ENCODE measurements at regions not wholly inside any gene's neighbourhood (a gene's known extent, or its start where the extent isn't known, plus 50 kb on each side); places are given as distances from the start of the nearest gene placed in this dataset.

- Mint-ChIP-seq H3K27ac (ENCODE audit: unreplicated experiment) (no peak overlapping the region), H3K4me1 (ENCODE audit: low read depth, unreplicated experiment) (peaks cover 14% of the 10 kb centered on the region), H3K36me3 (ENCODE audit: unreplicated experiment) (no peaks in the 10 kb centered on the region), H3K27me3 (ENCODE audit: unreplicated experiment) (no peaks in the 10 kb centered on the region), H3K4me3 (ENCODE audit: unreplicated experiment) (no peak overlapping the region), H3K9me3 (ENCODE audit: unreplicated experiment) (no peaks in the 10 kb centered on the region)
- DNase-seq: peak; percentile 65
- TF ChIP-seq, protein P1, sequence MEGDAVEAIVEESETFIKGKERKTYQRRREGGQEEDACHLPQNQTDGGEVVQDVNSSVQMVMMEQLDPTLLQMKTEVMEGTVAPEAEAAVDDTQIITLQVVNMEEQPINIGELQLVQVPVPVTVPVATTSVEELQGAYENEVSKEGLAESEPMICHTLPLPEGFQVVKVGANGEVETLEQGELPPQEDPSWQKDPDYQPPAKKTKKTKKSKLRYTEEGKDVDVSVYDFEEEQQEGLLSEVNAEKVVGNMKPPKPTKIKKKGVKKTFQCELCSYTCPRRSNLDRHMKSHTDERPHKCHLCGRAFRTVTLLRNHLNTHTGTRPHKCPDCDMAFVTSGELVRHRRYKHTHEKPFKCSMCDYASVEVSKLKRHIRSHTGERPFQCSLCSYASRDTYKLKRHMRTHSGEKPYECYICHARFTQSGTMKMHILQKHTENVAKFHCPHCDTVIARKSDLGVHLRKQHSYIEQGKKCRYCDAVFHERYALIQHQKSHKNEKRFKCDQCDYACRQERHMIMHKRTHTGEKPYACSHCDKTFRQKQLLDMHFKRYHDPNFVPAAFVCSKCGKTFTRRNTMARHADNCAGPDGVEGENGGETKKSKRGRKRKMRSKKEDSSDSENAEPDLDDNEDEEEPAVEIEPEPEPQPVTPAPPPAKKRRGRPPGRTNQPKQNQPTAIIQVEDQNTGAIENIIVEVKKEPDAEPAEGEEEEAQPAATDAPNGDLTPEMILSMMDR (IDR thresholded peaks at IDR 0.05; ENCODE audit: partially characterized antibody, unreplicated experiment): no peak
These were observed 245.9 kb upstream of the RAB6C start for GRCh38 chr2:129733579-129733978.

- Mint-ChIP-seq H3K27me3 (ENCODE audit: unreplicated experiment) (no peaks in the 10 kb centered on the region), H3K4me1 (ENCODE audit: low read depth, unreplicated experiment) (peaks cover 10% of the 10 kb centered on the region), H3K4me3 (ENCODE audit: unreplicated experiment) (no peak overlapping the region), H3K36me3 (ENCODE audit: unreplicated experiment) (no peaks in the 10 kb centered on the region), H3K27ac (ENCODE audit: unreplicated experiment) (no peak overlapping the region), H3K9me3 (ENCODE audit: unreplicated experiment) (no peaks in the 10 kb centered on the region)
- TF ChIP-seq, protein P1 (IDR thresholded peaks at IDR 0.05; ENCODE audit: partially characterized antibody, unreplicated experiment): no peak
- DNase-seq: no peak
These were observed 245.0 kb upstream of the RAB6C start for GRCh38 chr2:129734343-129735034.

GRCh38 chr2:129735576-129735975 lies 243.9 kb upstream of the RAB6C start:
- Mint-ChIP-seq H3K4me1 (ENCODE audit: low read depth, unreplicated experiment) (peaks cover 11% of the 10 kb centered on the region), H3K36me3 (ENCODE audit: unreplicated experiment) (no peaks in the 10 kb centered on the region), H3K4me3 (ENCODE audit: unreplicated experiment) (no peak overlapping the region), H3K27me3 (ENCODE audit: unreplicated experiment) (peaks cover 2% of the 10 kb centered on the region), H3K27ac (ENCODE audit: unreplicated experiment) (no peak overlapping the region), H3K9me3 (ENCODE audit: unreplicated experiment) (peaks cover 8% of the 10 kb centered on the region)
- no peak for DNase-seq
- TF ChIP-seq, protein P1 (IDR thresholded peaks at IDR 0.05; ENCODE audit: partially characterized antibody, unreplicated experiment): no peak

DNA sequence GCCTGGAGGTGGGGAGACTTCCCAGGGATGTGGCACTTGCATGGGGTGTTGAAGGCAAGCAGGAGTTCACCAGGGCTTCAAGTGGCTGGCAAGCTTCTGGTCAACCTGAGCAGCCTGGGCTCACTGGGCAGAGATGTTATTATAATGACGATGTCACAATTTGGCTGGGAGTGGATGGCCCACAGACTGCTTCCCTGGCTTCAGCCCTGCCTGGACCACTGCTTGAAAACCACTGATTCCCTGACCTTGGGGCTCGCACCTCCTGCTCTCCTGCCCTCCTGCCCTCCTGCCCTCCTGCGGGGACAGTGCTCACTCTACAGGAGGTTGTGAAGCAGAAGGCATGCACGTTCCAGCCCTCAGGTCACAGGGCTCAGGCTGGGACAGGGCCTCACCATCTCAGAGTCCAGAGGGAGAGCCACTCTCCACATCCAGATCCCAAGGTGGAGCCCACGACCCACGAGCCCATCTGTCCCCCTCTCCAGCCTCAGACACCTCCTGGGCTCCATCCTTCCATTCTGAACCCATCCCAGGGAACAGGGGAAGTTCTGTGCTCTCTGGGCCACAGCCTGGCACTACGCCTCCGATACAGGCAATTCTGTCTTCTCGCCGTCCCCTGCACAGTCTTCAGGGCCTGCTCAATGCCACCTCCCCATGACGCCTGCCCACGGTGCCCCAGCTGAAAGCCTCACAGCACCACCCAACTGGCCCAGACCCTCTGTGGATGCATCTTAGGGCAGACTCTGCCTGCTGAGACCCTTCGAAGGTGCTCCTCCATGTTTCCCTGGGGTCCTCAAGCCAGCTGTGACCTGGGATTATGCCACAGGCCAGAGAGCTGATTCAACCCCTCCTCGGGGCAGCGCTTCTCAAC lies 241.6 kb upstream of the RAB6C start:
- no peak overlapping the region for H3K4me3 Mint-ChIP-seq (ENCODE audit: unreplicated experiment)
- no peak for DNase-seq
- TF ChIP-seq, protein P1 (IDR thresholded peaks at IDR 0.05; ENCODE audit: partially characterized antibody, unreplicated experiment): no peak
- H3K27me3 Mint-ChIP-seq (ENCODE audit: unreplicated experiment): peaks cover 2% of the 10 kb centered on the region
- no peak overlapping the region for H3K27ac Mint-ChIP-seq (ENCODE audit: unreplicated experiment)
- no peaks in the 10 kb centered on the region for H3K36me3 Mint-ChIP-seq (ENCODE audit: unreplicated experiment)
- H3K4me1 Mint-ChIP-seq (ENCODE audit: low read depth, unreplicated experiment): peaks cover 12% of the 10 kb centered on the region
- H3K9me3 Mint-ChIP-seq (ENCODE audit: unreplicated experiment): peaks cover 8% of the 10 kb centered on the region

DNA sequence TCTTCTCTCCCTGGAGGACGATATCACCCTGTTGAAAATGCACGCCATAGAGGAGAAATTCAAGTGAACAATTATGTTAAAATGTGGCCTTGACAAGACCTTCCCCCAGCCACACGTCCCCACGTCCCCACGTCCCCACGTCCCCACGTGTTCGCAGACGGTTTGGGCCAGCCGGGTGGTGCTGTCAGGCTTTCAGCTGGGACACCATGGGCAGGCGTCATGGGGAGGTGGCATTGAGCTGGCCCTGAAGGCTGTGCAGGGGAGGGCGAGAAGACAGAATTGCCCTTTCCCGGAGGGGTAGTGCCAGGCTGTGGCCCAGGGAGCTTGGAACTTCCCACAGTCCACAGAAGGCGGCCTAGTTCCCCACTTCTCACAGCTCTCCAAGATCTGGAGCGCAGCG lies 240.7 kb upstream of the RAB6C start:
- Mint-ChIP-seq H3K9me3 (ENCODE audit: unreplicated experiment) (peaks cover 8% of the 10 kb centered on the region), H3K4me3 (ENCODE audit: unreplicated experiment) (no peak overlapping the region), H3K4me1 (ENCODE audit: low read depth, unreplicated experiment) (peaks cover 12% of the 10 kb centered on the region), H3K27me3 (ENCODE audit: unreplicated experiment) (peaks cover 2% of the 10 kb centered on the region), H3K36me3 (ENCODE audit: unreplicated experiment) (no peaks in the 10 kb centered on the region), H3K27ac (ENCODE audit: unreplicated experiment) (no peak overlapping the region)
- no peak for DNase-seq
- TF ChIP-seq, protein P1 (IDR thresholded peaks at IDR 0.05; ENCODE audit: partially characterized antibody, unreplicated experiment): no peak

Data from glutamatergic neuron (in vitro differentiated cells).